ENCODE measurements at regions not wholly inside any gene's neighbourhood (a gene's known extent, or its start where the extent isn't known, plus 50 kb on each side); places are given as distances from the start of the nearest gene placed in this dataset.

DNA sequence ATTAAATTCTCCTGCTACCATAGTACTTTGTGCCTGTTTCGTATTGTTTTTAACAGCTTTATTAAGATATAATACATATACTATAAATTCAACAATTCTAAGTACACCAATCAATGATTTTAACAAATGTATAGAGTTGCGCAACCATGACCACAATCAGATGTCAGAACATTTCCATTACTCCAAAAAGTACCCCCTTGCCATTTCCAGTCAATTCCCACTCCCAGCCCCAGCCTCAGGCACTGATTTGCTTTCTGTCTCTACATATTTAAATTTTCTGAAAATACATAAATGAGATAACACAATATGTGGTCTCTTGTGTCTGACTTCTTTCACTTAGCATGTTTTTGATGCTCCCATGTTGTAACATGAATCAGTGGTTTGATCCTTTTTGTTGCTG is 193.9 kb downstream of the FIGN start:
- DNase-seq = no peak

- no peak for DNase-seq
Measured at GRCh38 chr2:163541495-163541894, 194.3 kb downstream of the FIGN start.

DNA sequence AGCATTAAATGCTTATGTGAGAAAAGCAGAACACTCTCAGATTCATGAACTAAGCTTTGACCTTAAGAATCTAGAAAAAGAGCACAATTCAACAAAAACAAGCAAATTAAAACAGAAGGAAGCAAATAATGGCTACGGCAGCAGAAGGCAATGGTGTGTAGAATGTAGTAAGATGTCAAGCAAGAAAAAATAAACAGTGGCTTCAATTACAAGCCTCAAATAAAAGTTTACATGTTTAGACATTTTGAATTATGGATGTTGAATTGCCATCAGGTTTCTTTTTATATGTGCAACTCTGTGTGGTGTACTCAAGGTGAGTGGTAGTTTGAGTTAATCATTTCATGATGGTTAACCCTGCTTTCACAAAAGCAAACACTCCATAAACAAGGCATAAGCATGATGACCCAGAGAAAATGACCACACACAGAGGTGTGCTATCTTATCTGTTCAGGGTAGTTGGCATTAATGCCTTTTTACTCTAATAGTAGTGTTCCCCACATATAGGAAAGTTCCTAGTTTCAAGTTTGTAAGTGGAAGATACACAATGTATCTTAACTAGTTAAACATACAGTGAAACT is 207.1 kb downstream of the FIGN start:
- DNase-seq = no peak

DNA sequence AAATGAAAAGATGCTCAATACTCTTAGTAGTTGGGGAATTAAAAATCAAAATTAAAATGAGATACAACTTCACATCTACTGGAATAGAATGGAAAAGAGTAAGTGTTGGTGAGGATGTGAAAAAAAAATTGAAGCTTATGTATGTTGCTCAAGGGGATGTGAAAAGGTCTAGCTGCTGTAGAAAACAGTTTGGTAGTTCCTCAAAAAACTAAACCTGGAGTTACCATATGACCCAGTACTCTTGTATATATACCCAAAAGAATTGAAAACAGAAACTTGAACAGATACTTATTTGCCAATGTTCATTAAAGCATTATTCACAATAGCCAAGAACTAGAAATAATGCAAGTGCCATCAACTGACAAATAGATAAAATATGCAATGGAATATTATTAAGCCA is 208.4 kb downstream of the FIGN start:
- DNase-seq = no peak

GRCh38 chr2:163518762-163519161 is 217.0 kb downstream of the FIGN start:
- no peak for DNase-seq

- DNase-seq = no peak
Measured at GRCh38 chr2:163515836-163516235, 220.0 kb downstream of the FIGN start.

DNA sequence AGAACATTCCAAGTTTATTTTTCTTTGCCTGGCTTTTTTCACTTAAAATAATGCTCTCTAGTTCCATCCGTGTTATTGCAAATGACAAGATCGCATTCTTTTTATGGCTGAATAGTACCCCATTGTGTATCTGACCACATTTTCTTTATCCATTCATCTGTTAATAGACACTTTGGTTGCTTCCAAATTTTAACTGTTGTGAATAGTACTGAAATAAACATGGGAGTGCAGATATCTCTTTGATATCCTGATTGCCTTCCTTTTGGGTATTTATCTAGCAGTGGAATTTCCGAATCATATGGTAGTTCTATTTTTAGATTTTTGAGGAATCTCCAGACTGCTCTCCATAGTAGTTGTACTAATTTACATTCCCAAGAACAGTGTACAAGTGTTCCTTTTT is 230.5 kb downstream of the FIGN start:
- no peak for DNase-seq

DNA sequence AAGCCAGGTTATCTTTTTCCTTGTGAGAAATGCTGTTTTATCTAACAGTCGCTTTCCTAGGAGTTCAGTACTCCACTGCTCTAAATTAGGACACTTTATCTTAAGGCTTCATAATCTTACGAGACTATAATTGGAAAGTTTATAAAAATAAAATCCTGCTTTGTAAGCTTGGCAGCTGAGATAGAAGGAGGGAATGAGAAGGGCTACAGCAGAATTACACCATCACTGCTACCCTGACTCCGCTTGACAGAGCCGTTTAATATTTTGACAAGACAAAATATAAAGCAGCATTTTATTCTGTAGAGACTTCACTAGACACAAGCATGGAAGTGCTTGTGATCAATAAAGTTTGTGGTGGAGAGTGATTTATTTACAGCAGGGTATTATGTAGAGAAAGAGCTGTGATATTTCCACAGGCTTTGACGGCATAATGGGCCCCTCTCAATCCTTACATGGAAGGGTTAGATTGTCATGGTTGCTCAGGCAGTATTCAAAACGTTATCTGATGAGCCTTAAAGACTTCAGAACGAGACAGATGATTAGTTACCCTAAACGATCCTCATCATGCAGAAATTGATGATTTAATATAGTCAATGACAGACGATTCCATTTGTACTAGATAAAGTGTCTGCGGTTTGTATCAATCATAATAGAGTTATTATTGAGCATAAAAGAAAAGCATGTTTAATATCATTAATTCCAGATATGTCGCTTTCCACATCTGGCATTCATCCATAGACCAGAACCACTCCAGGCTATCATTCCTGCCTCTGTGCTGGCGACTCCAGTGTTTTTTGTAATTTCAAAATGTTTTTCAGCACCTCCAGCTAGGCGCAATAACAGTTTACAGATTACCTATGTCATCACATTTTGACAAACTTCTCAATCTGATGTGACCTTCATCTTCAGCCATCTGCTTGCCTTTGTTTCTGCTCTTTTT is 242.2 kb downstream of the FIGN start:
- no peak for DNase-seq

GRCh38 chr2:163491850-163492249 is 244.0 kb downstream of the FIGN start:
- DNase-seq = no peak

DNA sequence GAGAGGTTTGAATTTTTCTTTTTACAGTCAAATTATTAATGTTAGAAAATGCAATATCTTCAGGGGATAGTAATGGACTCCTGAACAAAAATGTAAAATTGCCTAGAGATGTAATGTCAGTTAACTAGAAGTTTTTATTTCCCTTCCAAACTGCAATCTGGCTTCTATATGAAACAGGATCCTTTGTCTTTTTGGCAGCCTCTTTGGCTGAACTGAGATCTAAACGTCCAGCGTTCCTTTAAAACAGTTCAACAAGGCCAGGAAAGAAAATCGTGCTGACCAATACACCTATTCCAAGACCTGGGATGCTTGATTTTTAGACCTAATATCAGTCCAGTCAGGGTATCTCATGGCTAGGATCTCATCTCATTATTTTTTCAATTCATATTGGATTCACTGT is 245.5 kb downstream of the FIGN start:
- no peak for DNase-seq

- no peak for DNase-seq
Measured at GRCh38 chr2:163481515-163481914, 254.3 kb downstream of the FIGN start.

DNA sequence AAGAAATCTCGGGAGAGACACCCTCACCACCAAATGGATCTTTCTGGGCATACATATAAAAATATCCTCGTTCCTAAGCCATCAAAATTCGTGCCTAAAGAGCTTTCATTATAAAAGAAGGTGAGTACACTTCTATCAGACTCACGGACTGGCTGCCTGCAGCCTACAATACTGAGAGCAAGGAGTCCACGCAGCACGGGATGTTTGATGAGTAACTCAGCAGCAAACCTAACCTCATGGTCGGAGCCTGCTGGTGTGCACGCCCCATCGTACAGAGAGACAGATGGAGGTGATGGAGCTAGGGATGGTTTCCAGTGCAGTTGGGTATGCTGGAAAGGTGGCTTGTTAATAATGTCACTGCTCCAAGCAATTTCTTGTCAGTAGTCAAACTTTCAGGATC is 256.2 kb downstream of the FIGN start:
- DNase-seq = no peak

DNA sequence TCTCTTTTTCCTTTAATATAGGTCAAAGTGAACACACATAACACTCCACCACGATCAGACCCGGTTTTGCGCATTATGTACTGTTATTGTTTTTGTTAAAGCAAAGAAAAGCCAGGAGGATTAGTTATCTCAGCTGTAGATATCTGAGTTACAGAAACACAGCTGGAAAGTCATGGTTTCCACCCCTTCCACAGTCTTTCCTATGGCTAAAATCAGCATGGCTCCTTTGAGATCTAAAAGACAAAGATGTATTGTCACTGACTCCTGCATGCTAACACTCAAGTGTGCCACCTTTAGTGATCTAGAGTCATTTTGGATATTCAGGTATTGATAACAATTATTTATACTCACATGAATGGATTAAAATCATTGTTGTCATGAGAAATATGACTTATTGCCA is 260.0 kb downstream of the FIGN start:
- DNase-seq = no peak

DNA sequence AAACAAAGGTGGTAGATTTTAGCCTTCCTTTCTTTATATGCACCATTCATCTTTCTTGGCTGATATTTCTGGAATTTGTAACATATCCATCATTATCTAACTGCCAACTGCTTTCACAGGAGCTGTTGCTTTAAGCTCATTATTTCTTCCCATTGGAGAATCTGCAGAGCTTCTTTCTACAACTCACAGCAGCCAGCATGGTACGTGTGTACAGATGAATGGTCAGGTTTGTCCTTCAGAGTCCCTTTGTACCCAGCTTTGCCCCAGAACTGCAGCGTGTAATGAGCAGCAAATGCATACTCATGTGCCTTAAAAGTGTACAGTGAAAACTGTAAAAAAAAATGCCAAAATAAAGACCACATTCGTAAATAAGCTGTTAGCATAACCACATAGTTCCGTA is 260.9 kb downstream of the FIGN start:
- DNase-seq = no peak

DNA sequence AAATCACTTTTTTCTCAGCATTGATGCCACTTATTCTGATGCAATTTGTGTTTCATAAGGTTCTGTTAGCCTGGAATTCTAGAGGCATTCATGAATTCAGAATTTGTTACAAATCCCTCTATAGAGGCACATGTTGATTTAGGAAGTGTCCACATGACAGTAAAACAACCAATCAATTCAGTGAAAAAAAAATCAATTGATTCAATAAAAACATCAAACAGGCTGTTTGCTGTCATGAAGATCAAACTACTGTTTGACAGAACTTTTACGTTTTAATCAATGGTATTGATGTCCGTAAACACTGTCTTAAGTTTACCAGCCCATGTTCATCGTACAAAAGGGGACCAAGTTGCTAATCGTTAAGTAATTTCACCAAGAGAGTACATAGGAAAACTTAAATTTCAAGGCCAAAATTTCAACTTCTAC is 261.5 kb downstream of the FIGN start:
- DNase-seq = no peak

DNA sequence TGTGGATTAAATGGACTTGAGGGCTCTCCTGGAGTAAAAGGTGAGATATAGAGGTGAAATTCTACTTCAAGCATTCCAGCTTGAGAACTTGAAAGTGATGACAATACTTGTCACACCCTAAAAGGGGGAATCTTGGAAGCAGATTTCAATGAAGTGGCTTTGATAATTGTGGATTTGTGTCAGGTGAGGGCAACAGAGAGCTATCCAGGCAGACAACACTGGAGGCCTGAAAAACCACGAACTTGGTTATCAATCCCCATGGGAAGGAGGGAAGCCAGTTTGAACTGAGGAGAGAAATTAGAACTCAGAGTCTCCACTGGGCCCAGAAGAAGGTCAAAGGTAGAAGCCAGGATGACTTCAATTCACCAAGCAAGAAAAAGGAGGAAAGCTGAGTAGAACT is 263.9 kb downstream of the FIGN start:
- DNase-seq = no peak

GRCh38 chr2:163469561-163469962 is 266.2 kb downstream of the FIGN start:
- DNase-seq = no peak

DNA sequence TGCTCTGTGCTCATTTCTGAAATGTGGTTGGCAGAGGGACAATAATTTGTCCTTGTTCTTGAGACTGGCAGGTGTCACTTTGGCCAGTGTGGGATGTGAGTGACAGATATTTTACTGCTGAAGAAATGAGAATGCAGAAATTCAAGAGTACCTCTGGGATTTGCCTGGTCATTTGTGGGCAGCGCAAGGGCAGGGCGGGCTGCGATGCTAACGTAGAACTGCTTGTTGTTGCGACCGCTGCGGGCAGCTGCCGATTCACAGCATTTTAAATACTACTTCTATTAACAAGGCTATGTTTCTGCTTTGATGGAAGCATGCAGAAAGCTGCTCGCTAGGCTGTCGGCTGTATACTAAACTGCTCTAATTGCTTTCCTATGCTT is 268.6 kb downstream of the FIGN start:
- no peak for DNase-seq

- DNase-seq = no peak
Measured at GRCh38 chr2:163466331-163467250, 269.2 kb downstream of the FIGN start.

DNA sequence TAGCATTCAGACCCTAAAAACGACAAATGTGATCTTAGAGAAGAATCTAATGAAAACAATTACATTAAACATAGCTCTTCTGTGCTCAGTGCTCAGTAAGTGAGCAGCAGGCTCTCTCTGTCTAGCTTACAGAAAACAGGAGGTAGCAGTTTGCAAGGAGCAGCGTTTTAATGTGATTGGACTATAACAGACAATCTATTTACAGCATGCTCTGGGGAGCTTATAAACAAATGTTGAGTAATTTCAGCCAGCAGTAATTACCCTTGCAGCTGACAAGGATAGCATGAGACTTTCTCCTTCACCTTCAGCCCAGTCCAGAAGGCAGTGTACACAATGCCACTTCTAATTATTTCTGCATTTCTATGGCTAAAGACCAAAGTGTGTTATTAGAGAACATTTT is 270.4 kb downstream of the FIGN start:
- DNase-seq = no peak

DNA sequence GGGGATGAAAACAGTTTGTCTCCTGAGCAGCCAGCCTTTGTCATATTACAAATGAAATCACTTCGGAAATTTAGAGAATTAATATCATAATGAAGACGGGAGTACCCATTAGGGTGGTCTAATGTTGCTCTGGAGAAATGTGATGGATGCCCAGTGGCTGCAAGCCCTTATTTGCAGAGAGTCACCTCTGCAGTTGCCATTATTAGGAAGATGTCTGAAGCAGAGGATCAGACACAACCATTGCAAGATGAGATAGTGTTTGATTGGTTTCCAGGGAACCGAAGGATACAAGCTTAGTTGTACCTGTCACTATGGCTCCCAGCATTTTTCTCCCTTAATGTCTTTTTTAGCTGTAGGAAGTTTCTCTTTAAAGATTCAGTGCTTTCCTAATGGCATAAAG is 272.4 kb downstream of the FIGN start:
- no peak for DNase-seq

DNA sequence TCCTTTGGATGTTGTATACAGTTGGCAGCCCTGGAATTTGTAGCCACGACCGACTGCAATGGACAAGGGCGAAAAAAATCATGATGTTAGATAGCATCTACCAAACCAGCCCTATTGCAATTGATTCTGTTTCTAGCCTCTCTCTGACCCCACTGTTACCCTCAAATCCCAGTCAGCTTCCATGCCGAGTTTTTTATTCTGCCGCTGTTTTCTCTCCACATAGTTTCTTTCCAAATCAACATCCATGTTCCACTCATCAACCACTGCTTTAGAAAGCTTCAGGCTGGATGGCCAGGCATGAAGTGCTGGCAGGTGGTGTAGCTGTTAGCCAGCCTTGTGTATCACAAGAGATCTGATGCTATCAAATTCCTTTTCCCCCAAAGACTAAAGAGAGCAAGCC is 272.8 kb downstream of the FIGN start:
- no peak for DNase-seq

DNA sequence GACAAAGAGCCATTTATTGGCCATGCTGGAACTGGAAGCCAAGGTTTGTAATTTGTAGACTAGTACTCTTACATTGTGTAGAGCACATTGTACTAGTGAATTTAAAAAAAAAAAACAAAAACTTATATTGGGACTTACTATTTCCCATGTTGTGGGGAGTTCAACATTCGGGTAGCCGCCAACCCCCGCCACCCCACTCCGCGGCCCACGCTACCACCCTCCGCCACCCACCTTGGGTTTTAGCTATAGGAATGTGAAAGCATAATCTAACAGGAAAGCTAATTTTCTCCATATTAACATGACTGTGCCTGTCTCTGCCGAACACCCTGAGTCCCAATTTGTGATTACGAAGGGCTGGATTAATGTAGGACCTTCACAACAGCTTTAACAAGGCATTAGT is 275.8 kb downstream of the FIGN start:
- no peak for DNase-seq
